ENCODE measurements at regions not wholly inside any gene's neighbourhood (a gene's known extent, or its start where the extent isn't known, plus 50 kb on each side); places are given as distances from the start of the nearest gene placed in this dataset.

DNA sequence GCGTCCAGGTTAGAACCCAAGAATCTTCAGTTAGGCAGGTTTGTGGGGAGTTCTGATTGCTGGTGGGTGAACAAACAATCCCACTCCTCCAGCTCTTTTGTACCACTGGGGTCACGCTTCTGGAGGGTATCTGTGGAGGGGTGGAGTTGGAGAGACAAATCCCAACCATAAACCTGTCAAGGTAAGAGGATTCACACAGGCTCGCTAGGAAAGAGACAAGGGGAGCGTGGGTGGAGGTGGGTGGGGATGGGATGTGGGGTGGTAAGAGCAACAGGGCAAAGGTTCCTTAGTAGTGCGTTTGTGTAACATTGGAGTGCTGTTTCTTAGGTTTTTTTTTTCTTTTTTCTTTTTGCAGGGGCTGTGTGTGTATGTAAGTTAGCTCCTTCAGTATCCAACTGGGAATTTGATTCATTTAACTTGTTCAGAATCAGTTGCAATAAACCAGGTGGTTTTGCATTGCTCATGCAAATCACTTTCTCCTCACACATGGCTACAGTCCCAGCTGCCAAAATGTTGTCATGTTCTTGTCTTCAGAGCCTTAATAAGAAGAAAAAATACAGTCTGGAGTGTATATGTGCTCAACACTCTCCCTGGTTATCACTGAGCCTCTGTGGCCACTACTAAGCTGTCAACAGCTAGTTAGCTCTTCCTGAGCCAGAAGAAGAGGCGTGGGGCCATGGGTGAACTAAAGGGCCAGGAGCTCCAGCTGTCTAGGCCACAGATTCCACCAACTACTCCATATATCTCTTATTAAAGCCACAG is 164.0 kb upstream of the RAD23B start:
- DNase-seq (ENCODE audit: low spot score), result no peak

- DNase-seq (ENCODE audit: low spot score), result no peak
Observed at GRCh38 chr9:107119735-107120134, 163.3 kb upstream of the RAD23B start.

- DNase-seq (ENCODE audit: low spot score), result no peak
Observed at GRCh38 chr9:107123389-107123788, 159.7 kb upstream of the RAD23B start.

DNA sequence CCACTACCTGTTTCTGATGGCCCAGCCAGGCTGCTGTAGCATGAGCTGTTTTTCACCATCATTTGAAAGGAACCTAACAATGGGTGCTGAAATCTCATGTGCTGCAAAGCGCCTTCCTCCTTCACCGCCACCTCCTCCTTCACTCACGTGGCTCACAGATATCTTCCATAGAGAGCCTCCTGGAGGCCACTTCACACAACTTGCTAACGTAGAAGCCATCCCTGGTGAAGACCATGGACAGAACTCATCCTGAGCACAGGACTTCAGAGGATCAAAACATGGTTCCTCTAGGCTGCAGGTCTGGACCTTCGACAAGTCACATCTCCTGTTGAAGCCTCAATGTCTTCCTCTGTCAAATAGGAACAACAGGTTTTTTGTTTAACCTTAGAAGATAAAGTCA is 155.5 kb upstream of the RAD23B start:
- no peak for DNase-seq (ENCODE audit: low spot score)

DNA sequence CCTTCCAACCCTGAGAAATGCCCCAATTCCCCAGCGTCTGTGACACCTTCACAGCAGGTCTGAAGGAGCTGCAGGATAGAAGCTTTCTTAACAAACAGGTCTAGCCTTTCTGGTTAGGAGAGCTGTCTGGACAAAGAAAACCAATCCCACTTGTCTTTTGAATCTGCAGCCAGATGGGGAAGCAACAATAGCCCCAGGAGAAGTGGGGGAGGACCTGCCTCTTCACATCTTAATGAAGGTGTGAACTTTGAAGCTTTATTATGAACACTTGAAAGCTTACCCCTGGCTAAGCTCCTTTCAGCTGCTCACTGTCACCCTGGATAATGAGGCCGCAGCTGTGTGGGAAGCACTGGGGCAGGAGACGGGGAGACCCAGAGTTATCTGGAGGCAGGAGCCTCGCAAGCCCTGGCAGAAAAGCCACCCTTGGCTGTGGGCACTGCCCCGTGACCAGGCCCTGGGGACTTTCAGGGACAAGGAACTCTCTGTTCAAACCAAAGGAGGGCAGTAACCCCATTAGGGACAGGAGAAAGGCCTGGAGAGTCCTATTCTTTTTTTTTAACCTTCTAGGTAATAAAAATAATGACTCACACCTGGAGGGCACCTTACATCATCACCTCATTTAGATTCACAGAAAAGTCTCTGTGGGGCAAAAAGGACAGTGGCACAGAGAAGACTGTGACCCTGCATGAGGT is 151.8 kb upstream of the RAD23B start:
- no peak for DNase-seq (ENCODE audit: low spot score)

DNA sequence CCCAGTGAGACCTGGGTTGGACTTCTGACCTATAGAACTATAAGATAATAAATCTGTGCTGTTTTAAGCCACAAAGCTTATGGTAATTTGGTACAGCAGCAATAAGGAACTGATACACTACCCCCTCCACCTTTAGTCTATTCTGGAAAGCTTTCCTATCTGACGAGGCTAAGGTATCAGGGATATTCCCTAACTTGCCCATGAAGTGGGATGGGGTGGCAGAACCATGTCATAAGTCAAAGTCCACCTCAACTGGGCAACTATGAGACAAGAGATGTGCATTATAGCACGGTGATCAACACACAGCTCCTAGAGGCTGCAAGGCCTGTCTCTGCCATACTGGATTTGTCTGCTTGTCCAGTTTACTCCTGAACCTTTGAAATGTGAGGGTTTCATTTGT is 146.8 kb upstream of the RAD23B start:
- no peak for DNase-seq (ENCODE audit: low spot score)

DNA sequence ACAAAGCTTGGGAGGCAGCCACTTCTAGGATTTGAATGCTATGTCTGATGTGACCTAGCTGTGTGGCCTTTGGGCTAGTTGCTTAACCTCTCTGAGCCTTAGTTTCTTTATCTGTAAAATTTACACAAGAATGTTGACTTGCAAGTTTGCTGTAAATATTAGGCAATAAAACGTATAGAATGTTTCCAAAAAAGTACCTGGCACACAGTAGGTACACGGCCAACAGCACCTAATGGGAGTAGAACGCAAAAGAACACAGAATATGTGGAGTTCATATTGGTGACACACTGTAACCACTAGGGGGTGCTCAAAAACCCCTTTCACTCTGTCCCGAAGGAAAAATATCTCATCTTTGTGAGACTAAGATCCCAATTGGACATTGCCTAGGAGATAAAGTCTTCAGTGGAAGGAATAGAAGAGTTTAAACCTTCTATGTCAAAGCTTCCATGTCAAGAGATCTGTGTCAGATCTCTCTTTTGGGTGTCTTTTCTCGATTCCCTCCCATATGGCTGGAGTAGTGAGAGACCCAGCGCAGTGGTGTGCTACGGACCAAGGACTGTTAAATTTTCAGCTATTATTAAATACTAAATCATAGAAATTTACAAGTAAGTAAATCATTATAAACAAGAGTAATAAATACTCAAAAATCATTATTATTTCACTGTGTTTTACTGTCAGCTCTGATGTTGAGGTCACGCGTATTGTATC is 145.4 kb upstream of the RAD23B start:
- peak; percentile 76 for DNase-seq (ENCODE audit: low spot score)

- no peak for DNase-seq (ENCODE audit: low spot score)
Observed at GRCh38 chr9:107138261-107138992, 144.7 kb upstream of the RAD23B start.

DNA sequence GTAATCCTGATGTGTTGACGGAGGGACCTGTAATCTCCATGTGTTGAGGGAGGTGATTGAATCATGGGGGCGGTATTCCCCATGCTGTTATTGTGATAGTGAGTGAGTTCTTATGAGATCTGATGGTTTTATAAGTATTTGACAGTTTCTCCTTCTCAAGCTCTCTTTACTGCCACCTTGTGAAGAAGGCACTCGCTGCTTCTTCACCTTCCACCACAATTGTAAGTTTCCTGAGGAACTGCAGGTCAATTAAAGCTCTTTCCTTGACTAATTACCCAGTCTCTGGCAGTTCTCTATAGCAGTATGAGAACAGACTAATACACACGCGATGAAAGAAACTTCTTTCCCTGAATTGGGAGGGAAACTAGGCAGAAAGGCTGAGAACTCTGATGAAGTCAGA is 141.1 kb upstream of the RAD23B start:
- no peak for DNase-seq (ENCODE audit: low spot score)

GRCh38 chr9:107142430-107142829 is 140.6 kb upstream of the RAD23B start:
- DNase-seq (ENCODE audit: low spot score), result no peak

DNA sequence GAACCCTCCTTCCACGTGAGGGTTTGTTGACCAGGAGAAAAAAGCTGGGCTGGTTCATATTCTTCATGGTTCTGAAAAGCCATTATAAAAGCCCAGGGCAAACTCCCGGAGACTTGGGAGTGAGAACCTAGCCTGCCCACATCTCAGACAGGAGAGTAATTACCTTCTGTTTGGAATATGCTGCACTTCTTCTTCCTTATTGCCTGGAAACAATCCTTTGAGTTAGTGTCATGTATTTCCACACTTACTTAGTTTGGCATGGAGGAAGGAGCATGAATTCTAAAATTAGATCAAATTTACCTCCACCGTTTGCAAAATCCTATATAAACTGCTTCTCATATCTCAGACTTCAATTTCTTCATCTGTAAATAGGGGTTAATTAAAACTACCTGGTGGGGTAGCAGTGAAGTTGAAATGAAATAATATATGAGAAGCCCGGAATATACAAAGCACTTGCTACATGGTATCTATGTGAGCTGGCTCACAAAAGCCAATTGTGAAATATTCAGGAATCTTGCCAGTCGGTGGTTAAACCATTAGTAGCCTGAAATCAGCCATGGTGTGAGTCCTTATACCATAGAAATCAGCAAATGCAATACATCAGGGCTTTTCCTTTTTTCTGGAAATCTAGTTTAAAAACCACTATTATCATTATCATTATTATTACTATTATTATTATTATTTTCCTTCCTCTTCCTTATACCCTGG is 140.0 kb upstream of the RAD23B start:
- DNase-seq (ENCODE audit: low spot score), result no peak

- no peak for DNase-seq (ENCODE audit: low spot score)
Observed at GRCh38 chr9:107144475-107144874, 138.6 kb upstream of the RAD23B start.

DNA sequence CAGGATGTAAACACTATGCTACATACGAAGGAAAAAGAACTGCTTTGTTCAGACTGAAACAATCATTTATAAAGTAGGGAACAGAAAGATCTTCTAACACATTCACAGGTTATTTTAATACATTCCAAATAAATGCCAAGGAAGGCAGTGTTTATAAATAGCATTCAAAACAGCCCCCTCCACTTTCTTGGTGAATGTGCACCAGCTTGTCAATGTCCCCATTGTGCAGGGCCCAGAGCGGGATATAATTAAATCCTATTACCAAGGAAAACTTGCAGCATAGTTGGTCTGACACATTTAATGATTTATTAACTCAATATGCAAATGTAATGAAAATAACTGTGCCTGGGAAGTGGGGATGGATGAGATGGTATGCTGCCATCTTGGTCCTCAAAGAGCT is 135.9 kb upstream of the RAD23B start:
- no peak for DNase-seq (ENCODE audit: low spot score)

DNA sequence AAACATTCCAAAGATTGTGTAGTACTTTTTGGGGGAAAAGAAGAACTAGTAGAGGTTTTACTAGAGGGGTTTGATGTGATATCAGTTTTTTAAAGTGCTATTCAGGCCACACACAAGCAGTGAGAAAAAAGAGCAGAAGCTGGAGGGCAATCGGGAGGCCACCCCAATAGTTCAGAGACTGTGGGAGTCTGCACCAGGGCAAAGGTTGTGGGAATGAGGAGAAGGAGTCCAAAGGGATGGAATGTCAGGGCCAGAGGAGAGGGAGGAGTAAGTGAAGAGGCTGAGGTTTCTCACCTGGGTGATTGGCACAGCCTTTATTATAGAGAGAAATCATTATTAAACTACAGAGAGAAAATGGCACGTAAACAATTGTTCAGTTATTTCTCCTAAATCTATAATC is 134.9 kb upstream of the RAD23B start:
- DNase-seq (ENCODE audit: low spot score), result no peak

DNA sequence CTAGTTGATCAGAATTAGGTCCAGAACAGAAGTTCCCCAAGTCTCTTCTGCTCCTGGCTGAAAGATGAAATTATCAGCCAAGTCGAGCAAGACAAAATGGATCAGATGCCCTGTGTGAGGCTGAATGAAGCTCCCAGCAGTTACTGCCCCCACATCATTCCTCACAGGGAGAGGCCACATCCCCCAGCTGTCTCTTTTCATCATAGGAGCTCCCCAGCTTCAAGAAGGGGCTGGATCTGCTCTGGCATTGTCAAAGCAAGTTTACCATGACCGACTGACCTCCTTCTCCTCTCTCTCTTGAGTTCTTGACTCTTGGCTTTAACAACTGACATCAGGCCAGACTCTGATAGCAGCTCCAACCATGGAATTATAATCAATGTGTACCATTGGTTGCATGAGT is 133.3 kb upstream of the RAD23B start:
- DNase-seq (ENCODE audit: low spot score), result no peak

- peak; percentile 70 for DNase-seq (ENCODE audit: low spot score)
Observed at GRCh38 chr9:107153336-107153735, 129.7 kb upstream of the RAD23B start.

- no peak for DNase-seq (ENCODE audit: low spot score)
Observed at GRCh38 chr9:107154291-107154690, 128.8 kb upstream of the RAD23B start.

DNA sequence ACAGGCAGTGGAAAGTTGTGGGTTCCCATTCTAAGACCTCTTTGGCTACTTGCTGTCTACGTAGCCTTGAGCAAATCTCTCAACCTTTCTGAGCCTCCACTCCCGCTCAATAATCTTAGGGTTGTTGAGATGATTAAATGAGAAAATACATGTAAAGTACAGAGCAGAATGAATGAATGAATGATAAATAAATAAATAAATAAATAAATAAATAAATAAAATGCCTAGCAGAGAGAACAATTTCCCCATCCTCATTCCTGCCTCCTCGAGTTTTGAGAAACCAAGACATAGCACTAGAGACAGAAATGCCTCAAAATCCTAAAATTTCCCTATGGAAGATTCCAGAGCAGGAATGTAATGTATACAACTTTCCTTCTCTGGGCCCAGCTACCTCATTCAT is 128.3 kb upstream of the RAD23B start:
- DNase-seq (ENCODE audit: low spot score), result no peak

GRCh38 chr9:107155244-107155817 is 127.7 kb upstream of the RAD23B start:
- DNase-seq (ENCODE audit: low spot score), result no peak

DNA sequence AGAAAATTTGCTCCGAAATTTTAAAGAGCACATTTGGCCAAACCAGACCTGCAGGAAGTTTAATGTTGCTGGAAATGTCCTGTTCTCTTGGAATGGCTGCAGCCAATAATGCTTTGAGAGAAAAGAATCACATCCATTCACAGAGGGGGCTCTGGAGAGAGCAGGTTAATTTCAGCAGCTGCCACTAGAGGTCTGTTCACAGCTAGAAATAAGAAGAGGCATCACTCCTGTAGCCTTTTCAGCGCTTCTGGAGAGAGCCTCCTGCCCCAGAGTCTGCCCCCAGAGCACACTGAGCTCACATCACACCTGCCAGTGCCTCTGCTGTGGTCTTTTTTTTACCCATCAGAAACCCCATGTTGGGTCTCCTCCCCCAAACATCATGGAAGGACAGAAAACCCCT is 124.8 kb upstream of the RAD23B start:
- peak; percentile 54 for DNase-seq (ENCODE audit: low spot score)

DNA sequence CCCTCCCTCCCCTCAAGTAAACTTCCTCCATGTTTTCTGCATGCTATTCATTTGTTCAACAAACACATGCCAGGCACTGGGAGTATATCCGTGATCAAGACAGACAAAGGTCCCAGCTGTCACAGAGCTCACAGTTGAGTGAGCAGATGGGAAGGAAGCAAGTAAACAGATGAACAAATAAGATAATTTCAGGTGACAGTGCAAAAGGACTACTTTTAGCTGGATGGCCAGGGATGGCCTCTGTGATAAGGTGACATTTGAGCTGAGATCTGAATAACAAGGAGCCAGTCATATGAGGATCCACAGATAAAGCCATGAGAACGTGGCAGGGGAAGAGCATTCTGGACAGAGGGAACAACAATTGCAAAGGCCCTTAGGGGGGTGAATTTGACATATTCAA is 121.7 kb upstream of the RAD23B start:
- DNase-seq (ENCODE audit: low spot score), result no peak

GRCh38 chr9:107163370-107163769 is 119.7 kb upstream of the RAD23B start:
- DNase-seq (ENCODE audit: low spot score), result no peak

All from AG20443 (cell line).